ENCODE measurements at regions not wholly inside any gene's neighbourhood (a gene's known extent, or its start where the extent isn't known, plus 50 kb on each side); places are given as distances from the start of the nearest gene placed in this dataset.
A peak's percentile ranks its signal among the peaks of the same experiment; 100 is the strongest.

DNA sequence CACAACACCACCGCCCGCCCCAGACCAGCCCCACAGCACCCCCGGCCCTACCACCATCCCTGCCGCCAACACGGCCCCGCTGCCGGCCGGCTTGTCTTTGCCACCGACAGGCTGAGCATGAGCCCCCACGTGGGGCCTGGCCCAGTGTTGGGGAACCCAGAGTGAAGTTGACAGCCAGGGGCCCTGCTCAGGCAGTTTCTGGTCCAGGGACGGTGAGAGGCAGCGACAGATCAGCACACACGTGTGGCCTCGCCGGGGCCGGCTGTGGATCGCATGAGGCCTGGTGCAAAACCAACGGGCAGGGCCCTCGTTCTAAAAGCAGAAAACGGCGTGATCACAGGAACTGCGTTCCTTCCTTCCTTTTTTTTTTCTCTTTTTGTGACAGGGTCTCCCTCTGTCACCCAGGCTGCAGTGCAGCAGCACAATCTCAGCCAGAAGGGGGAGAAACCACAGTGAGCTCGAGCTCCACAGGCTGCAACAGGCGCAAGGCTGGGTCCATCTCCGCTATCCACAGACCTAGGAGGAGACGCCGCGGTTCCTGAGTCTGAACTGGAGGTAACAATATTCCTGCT is 50.5 kb upstream of the FBRSL1 start:
- no peak for DNase-seq

DNA sequence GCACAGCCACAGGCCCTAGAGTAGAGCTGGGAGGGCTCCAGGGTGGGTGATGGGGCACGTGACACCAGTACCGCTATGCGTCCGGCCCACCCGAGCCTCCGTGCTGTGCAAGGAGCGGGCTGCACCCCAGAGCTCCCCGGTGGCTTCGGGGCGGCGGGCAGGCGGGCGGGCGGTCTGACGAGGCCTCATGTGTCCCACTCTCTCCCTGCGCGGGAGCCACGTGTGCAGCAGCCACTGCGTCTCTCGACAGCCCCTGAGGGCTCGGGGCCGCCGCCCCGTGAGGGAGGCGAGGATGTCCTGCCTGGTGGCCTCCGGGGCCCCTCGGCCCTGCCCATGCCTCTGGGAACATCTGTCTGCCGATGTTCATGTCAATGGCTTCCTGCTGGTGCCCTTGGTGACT is 51.2 kb upstream of the FBRSL1 start:
- DNase-seq: no peak

DNA sequence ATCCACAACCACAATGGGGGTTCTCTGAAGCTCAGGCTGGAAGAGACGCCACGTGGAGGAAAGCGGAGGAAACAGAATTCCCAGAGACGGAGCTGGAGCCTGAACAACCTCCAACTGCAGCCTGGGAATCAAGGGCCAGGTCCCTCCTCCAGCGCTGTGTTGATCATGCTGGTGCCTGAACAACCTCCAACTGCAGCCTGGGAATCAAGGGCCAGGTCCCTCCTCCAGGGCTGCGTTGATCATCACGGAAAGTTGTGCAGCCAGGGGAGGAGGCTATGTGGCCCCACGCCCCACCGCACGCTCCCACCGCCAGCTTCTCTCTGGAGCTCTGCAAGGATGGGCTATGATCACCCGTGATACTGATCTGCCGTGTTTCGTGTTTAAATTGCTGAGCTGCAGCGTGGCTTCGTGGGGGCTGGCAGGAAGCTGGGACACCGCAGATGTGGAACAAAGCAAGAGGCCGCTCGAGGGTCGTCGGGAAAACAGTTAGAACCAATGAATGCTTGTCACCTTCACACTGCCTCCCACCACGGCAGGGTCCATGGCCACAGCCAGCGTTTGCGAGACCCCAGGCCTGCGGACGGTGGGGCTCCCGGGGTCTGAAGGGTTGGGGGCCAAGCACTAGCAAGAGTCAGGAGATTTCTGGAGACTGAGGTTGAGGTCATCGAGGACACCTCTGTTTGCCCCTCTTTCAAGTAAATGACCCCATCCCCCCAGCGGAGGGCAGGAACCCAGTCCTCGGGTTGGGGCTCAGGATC is 51.8 kb upstream of the FBRSL1 start:
- DNase-seq: no peak

DNA sequence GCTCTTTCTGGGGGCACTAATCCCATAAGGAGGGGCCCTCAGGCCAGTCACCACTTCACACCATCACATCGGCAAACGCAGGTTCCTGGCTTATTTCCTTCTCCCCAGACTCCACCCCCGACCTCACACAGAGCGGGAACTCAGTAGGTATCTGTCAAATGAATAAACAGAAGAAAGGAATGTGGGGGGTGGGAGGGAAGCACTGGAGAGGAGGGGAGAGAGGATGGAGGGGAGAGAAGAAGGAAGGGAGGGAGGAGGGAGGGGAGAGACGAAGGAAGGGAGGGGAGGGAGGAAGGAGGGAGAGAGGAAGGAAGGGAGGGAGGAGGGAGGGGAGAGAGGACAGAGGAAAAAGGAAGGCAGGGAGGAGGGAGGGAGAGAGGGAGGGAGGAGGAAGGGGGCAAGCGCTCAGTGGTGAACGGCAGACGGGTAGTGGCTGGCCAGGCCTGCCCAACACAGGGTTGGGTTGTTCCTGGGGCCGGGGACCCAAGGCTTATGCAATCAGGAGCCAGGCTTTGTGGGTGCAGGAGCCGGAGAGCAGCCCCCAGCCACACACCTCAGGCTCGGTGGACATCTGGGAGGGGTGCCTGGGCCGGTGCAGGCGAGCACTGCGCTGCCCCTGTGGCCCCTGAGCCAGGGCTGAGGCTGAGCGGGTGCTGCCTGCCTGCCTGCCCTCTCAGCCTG is 52.6 kb upstream of the FBRSL1 start:
- DNase-seq: no peak

DNA sequence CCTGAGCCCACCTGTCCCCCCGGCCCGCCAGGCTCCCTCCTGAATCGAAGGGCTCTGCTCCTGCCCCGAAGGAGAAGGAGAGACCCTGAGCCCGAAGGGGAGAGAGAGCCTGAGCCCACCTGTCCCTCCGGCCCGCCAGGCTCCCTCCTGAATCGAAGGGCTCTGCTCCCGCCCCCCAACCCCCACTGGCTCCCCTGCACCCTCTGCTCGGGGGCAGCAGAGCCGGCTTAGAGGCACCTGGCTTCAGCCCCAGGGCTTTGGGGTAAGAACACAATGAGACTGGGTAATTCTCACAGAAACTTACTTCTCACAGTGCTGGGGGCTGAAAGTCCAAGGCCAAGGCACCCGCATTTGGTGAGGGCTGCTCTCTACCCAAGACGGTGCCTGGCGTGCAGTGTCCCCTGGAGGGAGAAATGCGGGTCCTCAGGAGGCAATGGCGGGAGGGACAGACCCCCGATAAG is 53.1 kb upstream of the FBRSL1 start:
- no peak for DNase-seq

- no peak for DNase-seq
Observed at GRCh38 chr12:132435486-132436187, 54.3 kb upstream of the FBRSL1 start.

- no peak for DNase-seq
Observed at GRCh38 chr12:132433641-132434395, 56.1 kb upstream of the FBRSL1 start.

DNA sequence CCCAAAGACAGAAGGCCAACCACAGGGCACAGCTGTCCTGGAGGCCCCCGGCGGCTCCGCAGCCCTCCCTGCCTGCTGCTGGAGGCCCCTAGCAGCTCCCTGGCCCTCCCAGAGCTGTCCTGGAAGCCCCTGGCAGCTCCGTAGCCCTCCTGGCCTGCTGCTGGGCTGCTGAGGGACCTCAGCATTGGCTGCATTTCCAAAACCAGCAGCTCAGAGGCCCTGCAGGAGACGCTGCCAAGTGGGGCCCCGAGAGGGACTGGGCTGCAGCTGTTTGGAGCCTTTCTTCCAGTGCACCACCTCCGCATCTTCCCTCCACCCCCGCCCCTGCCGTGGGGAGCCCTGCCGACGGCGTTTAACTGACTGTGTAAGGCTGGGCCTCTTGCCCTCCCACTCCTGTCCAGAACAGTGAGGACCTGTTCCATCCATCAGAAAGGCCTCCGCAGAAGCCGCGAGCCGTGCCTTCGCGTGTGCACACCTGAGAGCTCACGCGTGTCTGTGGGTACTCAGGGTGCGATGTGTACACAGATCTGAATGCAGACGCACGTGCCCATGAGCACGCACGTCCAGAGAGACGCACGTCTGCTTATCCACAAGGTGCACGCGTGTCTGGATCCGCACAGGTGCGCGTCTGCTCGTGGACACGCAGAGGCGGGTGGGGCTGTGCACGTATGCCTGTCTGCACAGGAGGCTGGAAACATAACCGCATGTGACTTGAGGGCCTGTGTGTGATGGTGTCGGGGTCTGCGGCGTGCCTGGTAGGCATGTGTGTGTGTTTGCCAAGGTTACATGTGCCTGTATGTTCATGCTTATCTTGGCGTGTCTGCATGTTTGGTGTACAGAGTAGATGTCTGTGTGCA is 57.0 kb upstream of the FBRSL1 start:
- no peak for DNase-seq

GRCh38 chr12:132432126-132432705 is 57.7 kb upstream of the FBRSL1 start:
- DNase-seq: no peak

DNA sequence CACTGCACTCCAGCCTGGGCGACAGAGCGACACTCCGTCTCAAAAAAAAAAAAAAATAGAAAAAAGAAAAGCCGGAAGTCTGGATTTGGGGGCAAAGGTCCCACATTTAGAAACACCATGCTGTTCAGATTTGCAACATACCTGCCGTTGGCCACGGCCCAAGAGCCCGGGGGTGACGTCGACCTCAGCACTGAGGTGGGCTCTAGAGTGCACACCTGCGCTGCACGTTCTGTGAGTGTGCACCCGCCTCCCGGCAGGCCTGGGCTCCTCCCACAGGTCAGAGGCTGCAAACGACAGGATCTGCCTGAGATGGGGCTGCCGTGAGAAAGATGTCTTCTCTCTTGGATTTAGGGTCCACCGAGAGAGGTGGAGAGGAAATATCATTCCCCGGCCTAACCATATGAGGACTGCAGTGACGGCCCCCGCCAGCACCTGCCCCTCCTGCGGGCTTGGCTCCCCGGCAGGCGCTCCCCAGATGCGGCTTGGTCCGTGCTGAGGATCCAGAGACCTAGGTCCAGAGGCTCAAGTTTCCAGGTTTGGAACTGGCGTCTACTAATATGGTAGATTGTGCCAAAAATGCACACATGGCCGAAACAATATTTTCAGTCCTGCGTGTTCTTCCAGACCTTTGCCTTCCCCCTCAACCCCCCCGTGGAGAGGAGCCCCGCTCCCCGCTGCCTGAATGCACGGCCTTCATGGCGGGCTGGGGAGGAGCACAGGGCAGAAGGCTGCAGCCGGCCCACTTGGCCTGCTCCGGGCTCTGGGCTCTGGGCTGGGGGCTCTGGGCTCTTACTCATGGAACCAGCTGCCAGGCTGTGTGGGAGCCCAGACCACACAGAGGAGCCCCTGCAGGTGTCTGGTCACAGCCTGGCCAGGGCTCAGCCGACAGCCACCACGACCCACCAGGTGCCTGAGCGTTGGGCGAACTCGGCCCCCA is 58.8 kb upstream of the FBRSL1 start:
- DNase-seq: peak; percentile 13

DNA sequence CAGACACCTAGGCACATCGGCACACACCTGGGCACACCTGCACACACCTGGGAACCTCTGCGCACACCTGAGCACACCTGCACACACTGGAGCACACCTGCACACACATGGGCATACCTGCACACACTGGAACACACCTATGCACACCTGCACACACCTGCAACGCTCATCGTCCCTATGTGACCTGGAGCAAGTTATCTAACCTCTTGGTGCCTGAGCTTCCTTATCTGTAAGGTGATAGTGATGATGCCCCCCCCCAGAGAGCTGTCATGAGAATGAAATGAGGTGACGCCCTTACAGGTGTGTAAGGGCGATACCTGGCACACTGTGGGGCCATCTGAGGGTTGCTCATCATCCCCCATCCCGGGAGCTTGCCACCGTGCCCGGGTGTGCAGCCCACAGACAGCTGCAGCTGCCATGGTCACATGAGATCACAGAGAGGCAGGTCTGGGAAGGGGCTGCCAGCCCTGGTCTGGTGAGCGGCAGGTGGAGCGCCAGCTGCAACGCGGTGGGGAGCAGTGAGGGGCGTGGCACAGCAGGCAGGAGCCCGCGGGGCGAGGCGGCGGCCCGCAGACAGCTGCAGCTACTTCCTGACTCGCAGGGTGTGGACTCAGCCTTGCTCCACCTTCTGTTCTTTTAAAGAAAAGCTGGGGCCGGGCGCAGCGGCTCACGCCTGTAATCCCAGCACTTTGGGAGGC is 59.9 kb upstream of the FBRSL1 start:
- DNase-seq: peak; percentile 94

DNA sequence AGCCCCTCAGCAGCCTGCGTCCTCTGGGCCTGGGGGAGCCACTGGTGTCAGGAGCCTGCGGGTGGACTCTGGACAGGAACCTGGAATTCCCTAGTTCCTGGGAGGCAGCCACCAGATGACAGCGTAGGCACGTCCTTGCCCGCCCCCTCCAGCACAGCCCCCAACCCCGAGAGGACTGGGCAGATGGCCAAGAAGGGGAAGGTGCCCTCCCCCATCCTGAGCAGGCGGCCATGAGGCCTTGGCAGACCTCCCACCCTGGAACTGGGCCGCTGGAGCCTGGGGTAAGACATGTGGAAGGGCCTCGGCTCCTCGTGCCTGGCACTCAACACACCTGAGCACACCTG is 60.4 kb upstream of the FBRSL1 start:
- DNase-seq: no peak

- no peak for DNase-seq
Observed at GRCh38 chr12:132428936-132429601, 60.9 kb upstream of the FBRSL1 start.

GRCh38 chr12:132427999-132428935 is 61.7 kb upstream of the FBRSL1 start:
- no peak for DNase-seq

DNA sequence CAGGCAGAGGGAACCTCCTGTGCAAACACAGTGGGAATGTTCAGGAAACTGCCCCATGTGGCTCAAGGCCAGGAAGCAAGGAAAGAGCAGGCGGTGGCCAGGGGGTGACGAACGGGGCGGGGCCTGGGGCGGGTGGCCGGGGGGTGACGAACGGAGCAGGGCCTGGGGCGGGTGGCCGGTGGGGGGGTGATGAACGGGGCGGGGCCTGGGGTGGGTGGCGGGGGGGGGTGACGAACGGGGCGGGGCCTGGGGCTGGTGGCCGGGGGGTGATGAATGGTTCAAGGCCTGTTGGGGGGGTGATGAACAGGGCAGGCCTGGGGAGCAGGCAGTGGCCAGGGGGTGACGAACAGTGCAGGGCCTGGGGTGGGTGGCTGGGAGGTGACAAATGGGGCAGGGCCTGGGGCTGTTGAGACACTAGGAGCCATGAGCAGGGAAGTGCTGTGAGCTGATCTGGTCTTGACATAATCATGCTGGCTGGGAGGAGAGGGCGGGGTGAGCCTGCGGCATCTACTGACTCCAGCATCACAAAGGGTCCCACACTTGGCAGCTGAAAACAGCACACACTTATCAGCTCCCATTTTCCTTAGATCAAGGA is 62.7 kb upstream of the FBRSL1 start:
- no peak for DNase-seq

DNA sequence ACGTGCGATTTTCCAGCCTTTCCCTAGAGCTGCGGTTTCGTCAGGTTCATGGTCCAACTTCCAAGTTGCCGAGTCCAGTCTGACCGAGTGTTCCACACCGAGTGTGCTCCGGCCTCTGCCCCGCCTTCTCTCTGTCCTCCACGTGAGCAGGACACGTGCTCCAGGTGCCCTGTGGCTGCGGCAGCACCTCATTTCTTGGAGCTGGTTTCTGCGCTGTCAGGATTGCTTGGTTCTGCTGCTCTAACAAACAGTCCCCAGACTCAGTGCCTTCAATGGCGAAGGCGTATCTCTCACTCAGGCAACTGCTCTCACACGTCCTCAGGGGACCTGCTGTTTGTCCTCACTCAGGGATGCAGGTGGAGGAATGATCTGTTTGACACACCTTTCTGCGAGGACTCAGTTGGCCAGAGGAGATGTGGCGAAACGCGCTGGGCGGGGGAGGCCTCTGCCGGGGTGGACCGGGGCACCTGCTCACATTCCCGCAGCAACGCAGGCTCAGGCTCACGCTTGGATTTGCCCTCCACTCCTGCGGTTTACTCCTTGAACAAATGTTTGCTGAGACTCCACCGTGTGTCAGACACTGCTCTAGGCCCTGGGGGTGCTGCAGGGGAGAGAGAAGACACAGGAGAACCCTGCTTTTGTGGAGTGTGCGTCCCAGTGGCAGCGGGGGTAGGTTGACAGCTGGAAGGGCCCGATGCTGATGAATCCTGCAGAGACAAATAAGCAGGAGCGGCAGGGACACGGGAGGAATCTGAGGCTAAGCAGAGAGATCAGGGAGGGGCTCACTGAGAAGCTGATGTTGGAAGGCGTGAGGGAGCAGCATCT is 63.4 kb upstream of the FBRSL1 start:
- no peak for DNase-seq

DNA sequence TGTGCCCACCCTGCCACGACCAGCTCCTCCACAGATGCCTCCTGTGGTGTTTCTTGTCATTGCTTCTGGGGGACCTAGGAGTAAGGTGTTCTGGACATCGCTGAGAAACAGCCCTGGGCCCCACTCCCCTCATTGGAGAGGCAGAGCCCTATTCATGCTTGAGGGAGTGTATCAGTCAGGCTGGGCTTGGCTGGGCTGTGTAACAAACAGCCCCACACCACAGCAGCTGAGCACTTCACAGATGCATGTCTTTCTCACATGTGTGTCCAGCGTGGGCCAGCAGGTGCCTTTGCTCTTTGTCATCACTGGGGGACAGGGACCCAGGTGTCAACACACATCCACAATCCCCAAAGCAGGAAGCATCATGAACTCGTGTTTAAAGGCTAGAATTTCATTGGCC is 65.1 kb upstream of the FBRSL1 start:
- no peak for DNase-seq
